GM21825 (cell line): ENCODE measurements at regions not wholly inside any gene's neighbourhood (a gene's known extent, or its start where the extent isn't known, plus 50 kb on each side); places are given as distances from the start of the nearest gene placed in this dataset.
A peak's percentile ranks its signal among the peaks of the same experiment; 100 is the strongest.

ENCODE experiments used
- ATAC-seq: cut with Tn5 transposase; IDR thresholded peaks from one replicate; pipeline ENCODE4 v1.9.1; 2021; ENCODE audit warnings: mild to moderate bottlenecking, moderate library complexity; ENCODE audit not compliant: unreplicated experiment

GRCh38 chr2:45256173-45256866, 247.1 kb upstream of the SIX2 start:
- ATAC-seq, result no peak

DNA sequence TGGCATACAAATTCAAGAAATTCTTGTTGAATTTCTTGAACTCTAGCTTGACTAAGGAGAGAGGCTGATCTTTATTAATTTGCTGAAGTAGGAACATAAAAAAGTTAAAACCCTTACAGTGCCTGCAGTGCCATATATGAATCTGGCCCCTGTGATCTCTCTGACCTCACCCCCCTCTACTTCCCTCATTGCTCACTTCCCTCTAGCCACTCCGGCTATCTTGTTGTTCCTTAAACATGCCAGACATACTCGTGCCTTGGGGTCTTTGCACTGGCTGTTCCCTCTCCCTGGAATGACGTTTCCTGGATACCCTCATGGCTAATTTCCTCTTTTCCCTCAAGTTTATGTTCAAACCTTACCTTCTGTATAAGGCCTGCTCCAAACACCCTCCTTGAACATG, 246.3 kb upstream of the SIX2 start:
- no peak for ATAC-seq

GRCh38 chr2:45254025-45254424, 244.8 kb upstream of the SIX2 start:
- no peak for ATAC-seq

DNA sequence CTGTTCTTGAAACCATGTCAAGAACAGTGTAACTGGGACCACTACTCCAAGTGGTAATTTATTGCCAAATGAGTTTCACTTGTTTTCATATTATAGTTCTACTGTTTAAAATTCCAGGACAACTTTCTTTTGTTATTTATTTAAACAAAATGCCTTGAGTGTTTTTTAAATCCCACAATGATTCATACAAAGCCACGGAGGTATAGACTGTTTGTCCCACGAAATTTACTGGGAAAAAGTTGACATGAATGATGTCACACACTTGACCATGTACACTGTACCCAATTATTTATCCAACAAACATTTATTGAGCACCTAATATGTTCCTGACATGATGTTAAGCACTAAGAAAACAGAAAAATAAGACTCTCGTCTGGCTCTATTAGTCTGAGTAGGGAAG, 243.9 kb upstream of the SIX2 start:
- ATAC-seq, result no peak

GRCh38 chr2:45250176-45250575, 240.9 kb upstream of the SIX2 start:
- no peak for ATAC-seq

- no peak for ATAC-seq
Measured at GRCh38 chr2:45248214-45248613, 239.0 kb upstream of the SIX2 start.

- ATAC-seq, result no peak
Measured at GRCh38 chr2:45244928-45245327, 235.7 kb upstream of the SIX2 start.

DNA sequence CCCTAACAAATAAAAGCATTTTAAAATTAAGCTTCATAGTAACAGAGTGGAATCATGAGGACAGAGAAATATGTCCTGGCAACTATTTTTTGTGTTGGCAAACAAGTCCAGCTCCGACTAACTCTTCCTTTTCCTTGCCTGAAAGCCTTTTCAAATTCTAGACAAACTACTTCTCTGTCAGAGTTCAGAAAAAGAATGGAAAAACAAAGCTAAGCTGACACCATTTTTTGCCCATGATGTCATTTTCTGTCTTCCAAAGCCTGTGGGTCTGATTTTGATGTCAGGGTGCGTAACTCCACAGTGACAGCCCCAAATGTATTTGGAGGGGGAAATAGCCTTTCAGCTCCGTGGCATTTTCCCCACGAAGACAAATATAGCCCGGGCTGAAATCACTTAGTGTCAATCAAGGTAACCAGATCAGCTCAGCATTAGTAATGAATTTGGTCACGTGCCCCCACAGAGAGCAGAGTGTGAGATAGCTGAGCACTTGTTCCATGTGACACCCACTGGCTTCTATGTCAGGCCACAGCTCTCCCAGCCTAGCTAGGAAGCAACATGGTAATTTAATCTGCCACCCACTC, 233.0 kb upstream of the SIX2 start:
- no peak for ATAC-seq

DNA sequence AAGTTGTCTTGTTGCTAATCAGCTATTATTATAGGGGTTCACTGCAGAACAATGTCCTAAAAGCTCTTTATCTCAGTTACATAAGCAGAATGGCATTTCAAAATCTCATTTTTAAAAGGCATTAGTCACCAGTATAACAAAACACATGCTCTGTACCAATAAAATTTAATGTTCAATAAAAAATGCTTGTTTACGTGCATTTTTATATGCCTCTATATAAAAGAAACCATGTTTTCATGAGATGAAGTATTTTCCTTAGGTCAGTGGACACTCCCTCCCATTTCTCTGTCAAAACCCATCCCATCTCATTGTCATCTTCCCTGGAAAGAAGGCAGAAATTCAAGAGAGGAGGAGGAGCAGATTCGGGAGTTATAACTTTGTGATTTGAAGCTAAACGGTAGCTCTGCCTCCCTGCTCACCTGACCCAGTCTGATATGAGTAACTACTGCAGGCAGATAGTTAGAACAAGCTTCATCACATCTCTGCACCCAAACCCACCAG, 231.9 kb upstream of the SIX2 start:
- no peak for ATAC-seq

DNA sequence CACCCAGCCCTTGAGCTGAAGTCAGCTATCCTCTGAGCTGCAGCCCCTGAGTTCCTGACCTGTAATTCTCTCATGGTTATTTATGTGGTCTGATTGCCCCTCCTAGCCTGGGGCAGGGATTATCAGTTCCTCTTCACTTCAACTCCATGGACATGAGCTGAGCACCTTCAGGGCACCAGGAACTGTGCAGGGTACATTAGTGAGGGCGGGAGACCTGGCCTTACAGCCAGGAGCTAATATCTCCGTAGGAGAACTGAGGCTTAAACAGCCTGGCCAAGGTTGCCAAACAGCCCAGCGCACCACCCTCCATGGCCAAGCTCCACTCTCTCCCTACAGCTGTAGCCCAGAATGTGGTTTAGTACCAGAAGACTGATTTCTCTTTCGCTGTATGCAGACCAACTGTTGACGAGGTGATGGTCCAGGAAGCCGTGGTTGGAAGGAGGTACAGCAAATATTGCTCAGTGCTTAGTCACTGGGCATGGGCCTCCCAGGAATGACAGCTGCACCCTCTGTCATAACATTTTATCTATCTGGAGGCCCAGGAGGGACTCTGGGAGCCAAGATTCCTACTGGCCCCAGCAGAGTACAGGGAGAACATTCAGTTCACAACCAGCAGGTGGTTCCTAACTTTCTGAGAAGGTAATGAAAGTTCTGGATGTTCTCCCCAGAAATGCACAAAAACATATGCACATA, 228.7 kb upstream of the SIX2 start:
- ATAC-seq, result no peak

DNA sequence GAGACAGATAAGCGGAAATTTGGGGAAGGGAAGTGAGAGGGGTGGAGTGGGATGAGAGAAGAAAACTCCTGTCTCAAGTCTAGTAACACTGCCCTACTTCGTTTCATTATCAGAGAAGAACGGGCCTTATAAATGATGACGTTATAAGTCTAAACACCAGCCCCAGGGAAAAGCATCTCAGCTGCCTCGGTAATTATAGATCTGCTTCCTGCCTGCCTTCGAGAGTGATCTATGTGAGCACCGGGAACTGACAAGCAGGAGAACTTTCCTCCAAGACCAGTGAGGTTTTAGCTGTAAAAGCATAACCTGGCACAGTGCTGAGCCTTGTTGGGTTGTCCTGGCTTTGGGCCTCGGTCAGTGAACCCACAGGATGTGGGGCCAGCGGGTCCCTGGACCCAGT, 227.9 kb upstream of the SIX2 start:
- ATAC-seq, result no peak

GRCh38 chr2:45236268-45236667, 227.0 kb upstream of the SIX2 start:
- ATAC-seq, result no peak

- no peak for ATAC-seq
Measured at GRCh38 chr2:45233301-45233700, 224.0 kb upstream of the SIX2 start.

GRCh38 chr2:45232818-45233217, 223.6 kb upstream of the SIX2 start:
- ATAC-seq, result no peak

DNA sequence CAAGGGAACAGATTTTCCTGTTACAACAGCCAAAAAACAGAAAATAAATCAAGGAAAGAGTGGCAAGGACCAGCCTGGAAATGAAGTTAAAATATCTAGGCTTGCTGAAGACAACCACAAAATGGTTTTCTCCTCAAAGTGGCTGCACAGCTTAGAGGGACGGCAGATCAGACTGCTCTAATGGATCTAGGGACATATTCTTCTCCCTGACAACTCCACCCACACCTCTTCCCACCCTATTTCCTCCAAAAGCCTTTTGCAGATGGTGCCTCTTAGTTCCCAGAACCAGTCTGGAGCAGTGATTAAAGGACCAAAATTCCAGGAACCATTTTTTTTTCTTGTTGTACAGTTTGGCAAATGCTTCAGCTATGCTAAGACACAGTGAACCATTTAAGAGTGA, 220.2 kb upstream of the SIX2 start:
- no peak for ATAC-seq

DNA sequence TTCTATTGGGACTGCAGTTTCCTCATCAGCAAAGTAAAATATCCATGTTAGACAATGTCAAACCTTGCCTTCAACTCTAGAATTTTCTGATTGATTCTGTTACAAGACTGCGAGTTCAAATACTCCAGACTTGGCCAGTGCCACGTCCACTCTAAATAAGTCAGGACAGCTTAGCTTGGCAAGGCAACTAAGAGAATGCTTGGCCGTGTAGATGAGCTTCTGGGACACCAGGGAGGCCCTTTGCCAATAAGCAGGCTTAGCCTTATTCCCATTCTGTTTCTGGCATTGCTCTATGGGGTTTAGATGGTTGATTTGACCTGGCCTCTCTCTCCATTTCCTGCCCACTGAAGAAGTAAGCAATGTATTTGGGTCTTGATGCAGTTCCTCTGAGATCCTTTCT, 218.1 kb upstream of the SIX2 start:
- no peak for ATAC-seq

GRCh38 chr2:45224993-45225380, 215.7 kb upstream of the SIX2 start:
- ATAC-seq, result no peak

- ATAC-seq, result peak; percentile 54
Measured at GRCh38 chr2:45224321-45224992, 215.2 kb upstream of the SIX2 start.

DNA sequence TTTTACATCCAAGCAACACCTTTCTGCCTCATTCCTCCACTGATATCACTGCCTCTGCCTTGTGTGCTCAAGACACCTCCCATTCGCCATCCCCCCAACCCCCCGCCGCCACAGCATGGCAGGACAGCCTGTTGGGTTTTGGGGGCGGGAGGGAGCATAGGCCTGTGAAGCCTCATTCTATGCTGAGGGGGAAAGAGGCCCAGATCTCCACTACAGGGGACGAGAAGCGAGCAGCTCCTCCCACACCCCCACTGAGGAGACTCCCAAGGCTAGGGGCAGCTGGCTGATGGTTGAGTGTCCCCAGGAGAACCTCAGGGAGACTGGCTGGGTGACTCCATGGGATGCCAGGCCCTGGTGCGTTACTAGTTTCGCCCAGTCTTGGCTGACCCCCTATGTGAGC, 214.3 kb upstream of the SIX2 start:
- no peak for ATAC-seq

- ATAC-seq, result no peak
Measured at GRCh38 chr2:45220227-45220626, 211.0 kb upstream of the SIX2 start.

GRCh38 chr2:45218931-45219339, 209.7 kb upstream of the SIX2 start:
- no peak for ATAC-seq

GRCh38 chr2:45218297-45218696, 209.0 kb upstream of the SIX2 start:
- no peak for ATAC-seq
